Smooth muscle cell (in vitro differentiated cells): ENCODE measurements at regions not wholly inside any gene's neighbourhood (a gene's known extent, or its start where the extent isn't known, plus 50 kb on each side); places are given as distances from the start of the nearest gene placed in this dataset.

Experiments
- DNase-seq: peaks from one replicate; lab custom pipeline; 2025; ENCODE audit not compliant: unreplicated experiment; lab: John Stamatoyannopoulos, UW
- H2AFZ ChIP-seq: fragments of 200-600 bp; sonication (generic); 2 replicates; pipeline ENCODE4 v1.6.0; 2016; ENCODE audit warnings: antibody characterized with exemption, low read depth, mild to moderate bottlenecking
- H3F3A ChIP-seq: fragments of 200-600 bp; sonication (generic); 2 replicates; pipeline ENCODE4 v1.6.0; 2017; ENCODE audit warnings: antibody characterized with exemption, low read depth
- H3K27ac ChIP-seq: fragments of 200-600 bp; sonication (generic); 2 replicates; pipeline ENCODE4 v1.5.1; 2016; ENCODE audit warnings: low read depth, mild to moderate bottlenecking
- H3K27me3 ChIP-seq: fragments of 200-600 bp; sonication (generic); 2 replicates; pipeline ENCODE4 v1.6.1; 2016; ENCODE audit warnings: low read depth, mild to moderate bottlenecking
- H3K36me3 ChIP-seq: fragments of 200-600 bp; sonication (generic); 2 replicates; pipeline ENCODE4 v1.5.1; 2016; ENCODE audit warnings: low read depth
- H3K4me1 ChIP-seq: fragments of 200-600 bp; sonication (generic); 2 replicates; pipeline ENCODE4 v1.5.1; 2016; ENCODE audit warnings: low read depth
- H3K4me2 ChIP-seq: fragments of 200-600 bp; sonication (generic); 2 replicates; pipeline ENCODE4 v1.6.0; 2016; ENCODE audit warnings: mild to moderate bottlenecking
- H3K4me3 ChIP-seq: fragments of 200-600 bp; sonication (generic); 2 replicates; pipeline ENCODE4 v1.5.1; 2016; ENCODE audit warnings: mild to moderate bottlenecking
- H3K79me2 ChIP-seq: fragments of 200-600 bp; sonication (generic); 2 replicates; pipeline ENCODE4 v1.6.0; 2016; ENCODE audit warnings: low read depth, mild to moderate bottlenecking
- H3K9ac ChIP-seq: fragments of 200-600 bp; sonication (generic); 2 replicates; pipeline ENCODE4 v1.6.0; 2016; ENCODE audit warnings: low read depth
- H3K9me3 ChIP-seq: fragments of 200-600 bp; sonication (generic); replicated peaks from 2 replicates; pipeline ENCODE4 v1.5.1; 2016; ENCODE audit warnings: low read depth
- H4K20me1 ChIP-seq: fragments of 200-600 bp; sonication (generic); 2 replicates; pipeline ENCODE4 v1.6.0; 2016; ENCODE audit warnings: low read depth
- WGBS: methylation state at CpG from one replicate; pipeline ENCODE4 v1.1.7; 2016; ENCODE audit warnings: low lambda C conversion rate; 5-methylcytosine and 5-hydroxymethylcytosine counted together
- TF ChIP-seq, protein P1 (sequence below): fragments of 200-600 bp; sonication (generic); IDR thresholded peaks from 2 replicates; pipeline ENCODE4 v1.5.1; 2017; ENCODE audit warnings: borderline replicate concordance, mild to moderate bottlenecking, antibody characterized with exemption; ENCODE audit not compliant: insufficient read depth, poor library complexity, severe bottlenecking

GRCh38 chr6:14921878-14922671 lies 323.8 kb upstream of the JARID2 start:
- Histone ChIP-seq H3K36me3 (no peaks in the 10 kb centered on the region), H3K4me2 (no peak overlapping the region), H3K4me3 (no peak overlapping the region), H3F3A (peaks cover 6% of the 10 kb centered on the region), H4K20me1 (no peaks in the 10 kb centered on the region), H3K9me3 (no peaks in the 10 kb centered on the region), H3K9ac (no peak overlapping the region), H3K27me3 (no peaks in the 10 kb centered on the region), H3K27ac (no peak overlapping the region), H3K4me1 (peaks cover 29% of the 10 kb centered on the region), H2AFZ (no peak overlapping the region), H3K79me2 (no peaks in the 10 kb centered on the region)
- DNase-seq: no peak
- WGBS: 56% methylated on average over 15 of the region's 15 CpGs
- TF ChIP-seq, protein P1, sequence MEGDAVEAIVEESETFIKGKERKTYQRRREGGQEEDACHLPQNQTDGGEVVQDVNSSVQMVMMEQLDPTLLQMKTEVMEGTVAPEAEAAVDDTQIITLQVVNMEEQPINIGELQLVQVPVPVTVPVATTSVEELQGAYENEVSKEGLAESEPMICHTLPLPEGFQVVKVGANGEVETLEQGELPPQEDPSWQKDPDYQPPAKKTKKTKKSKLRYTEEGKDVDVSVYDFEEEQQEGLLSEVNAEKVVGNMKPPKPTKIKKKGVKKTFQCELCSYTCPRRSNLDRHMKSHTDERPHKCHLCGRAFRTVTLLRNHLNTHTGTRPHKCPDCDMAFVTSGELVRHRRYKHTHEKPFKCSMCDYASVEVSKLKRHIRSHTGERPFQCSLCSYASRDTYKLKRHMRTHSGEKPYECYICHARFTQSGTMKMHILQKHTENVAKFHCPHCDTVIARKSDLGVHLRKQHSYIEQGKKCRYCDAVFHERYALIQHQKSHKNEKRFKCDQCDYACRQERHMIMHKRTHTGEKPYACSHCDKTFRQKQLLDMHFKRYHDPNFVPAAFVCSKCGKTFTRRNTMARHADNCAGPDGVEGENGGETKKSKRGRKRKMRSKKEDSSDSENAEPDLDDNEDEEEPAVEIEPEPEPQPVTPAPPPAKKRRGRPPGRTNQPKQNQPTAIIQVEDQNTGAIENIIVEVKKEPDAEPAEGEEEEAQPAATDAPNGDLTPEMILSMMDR: no peak

DNA sequence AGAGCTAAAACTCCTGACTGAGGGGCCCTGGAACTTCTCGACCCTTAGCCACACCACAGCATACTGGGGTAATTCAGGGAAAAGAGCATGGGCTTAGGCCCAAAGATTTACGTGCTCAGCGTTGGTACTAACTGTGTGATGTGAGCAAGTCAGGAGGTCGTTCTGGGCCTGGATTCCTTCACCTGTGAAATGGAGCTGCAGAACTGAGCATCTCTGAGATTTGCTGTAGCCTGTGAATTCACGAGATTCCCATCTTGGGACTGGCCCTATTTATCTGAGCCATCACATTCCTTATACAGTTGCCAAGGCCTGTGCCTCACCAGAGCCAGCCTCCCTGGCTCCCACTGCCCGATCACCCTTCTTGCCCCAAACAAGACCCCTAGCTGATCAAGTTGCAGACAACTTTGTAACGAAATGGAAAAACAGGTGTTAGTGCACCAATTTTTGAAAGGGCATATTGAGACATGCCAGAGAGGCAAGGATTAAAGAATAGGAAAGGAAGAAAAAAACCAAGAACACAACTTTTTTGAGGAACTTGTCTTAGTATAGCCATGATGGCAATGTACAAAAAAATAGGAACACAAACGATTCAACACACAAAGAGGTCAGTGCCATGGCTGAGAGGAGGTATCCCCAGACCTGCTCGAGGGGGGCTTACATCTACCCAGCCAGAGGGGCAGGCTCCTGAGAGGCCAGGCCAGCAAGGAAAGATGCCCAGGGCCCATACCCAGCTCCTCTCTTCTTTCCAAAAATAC lies 323.0 kb upstream of the JARID2 start:
- H3K27me3 ChIP-seq: no peaks in the 10 kb centered on the region
- TF ChIP-seq, protein P1: no peak
- no peak overlapping the region for H3K27ac ChIP-seq
- no peak overlapping the region for H3K4me2 ChIP-seq
- H3K36me3 ChIP-seq: no peaks in the 10 kb centered on the region
- WGBS: 79% methylated on average over 9 of the region's 9 CpGs
- H3K9me3 ChIP-seq: no peaks in the 10 kb centered on the region
- no peak overlapping the region for H3K4me3 ChIP-seq
- no peaks in the 10 kb centered on the region for H3K79me2 ChIP-seq
- H4K20me1 ChIP-seq: no peaks in the 10 kb centered on the region
- H3K9ac ChIP-seq: no peak overlapping the region
- no peak overlapping the region for H2AFZ ChIP-seq
- DNase-seq: no peak
- H3K4me1 ChIP-seq: peaks cover 26% of the 10 kb centered on the region
- H3F3A ChIP-seq: no peaks in the 10 kb centered on the region

GRCh38 chr6:14924126-14925024 lies 321.5 kb upstream of the JARID2 start:
- 61% methylated on average over 13 of the region's 14 CpGs for WGBS
- H3K4me1 ChIP-seq: peaks cover 26% of the 10 kb centered on the region
- no peak overlapping the region for H2AFZ ChIP-seq
- H4K20me1 ChIP-seq: no peaks in the 10 kb centered on the region
- no peaks in the 10 kb centered on the region for H3K27me3 ChIP-seq
- no peak overlapping the region for H3K4me2 ChIP-seq
- no peaks in the 10 kb centered on the region for H3K9me3 ChIP-seq
- H3K4me3 ChIP-seq: no peak overlapping the region
- no peaks in the 10 kb centered on the region for H3F3A ChIP-seq
- TF ChIP-seq, protein P1: no peak
- H3K79me2 ChIP-seq: no peaks in the 10 kb centered on the region
- no peaks in the 10 kb centered on the region for H3K36me3 ChIP-seq
- H3K9ac ChIP-seq: no peak overlapping the region
- no peak for DNase-seq
- no peak overlapping the region for H3K27ac ChIP-seq
